ENCODE measurements at regions not wholly inside any gene's neighbourhood (a gene's known extent, or its start where the extent isn't known, plus 50 kb on each side); places are given as distances from the start of the nearest gene placed in this dataset.

DNA sequence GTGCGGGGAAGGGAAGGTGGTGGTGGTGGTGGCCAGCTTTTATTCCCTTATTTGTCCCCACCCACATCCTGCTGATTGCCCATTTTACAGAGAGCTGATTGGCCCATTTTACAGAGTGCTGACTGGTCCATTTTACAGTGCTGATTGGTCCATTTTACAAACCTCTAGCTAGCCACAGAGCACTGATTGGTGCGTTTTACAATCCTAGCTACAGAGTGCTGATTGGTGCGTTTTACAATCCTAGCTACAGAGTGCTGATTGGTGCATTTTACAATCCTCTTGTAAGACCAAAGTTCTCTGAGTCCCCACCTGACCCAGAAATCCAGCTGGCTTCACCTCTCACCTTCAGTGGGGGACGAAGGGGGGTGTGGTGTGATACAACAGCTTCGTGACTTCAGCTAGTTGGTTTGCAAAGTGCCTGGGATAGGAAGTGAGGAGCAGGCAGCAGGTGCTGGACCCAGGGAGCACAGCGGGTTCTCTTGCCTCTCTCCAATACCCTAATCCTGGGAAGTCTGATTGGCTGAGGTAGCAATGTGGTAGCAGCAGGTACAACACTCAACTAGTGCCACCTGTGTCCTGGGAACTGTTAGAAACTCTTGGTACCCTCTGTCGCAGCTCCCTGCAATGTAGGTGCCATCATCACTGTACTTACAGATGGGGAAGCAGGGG, 92.1 kb downstream of the BARX1 start:
- ChIA-PET CTCF (no interaction called here), POLR2A (ENCODE audit: low non-redundant PET) (no interaction called here)
- Histone ChIP-seq H3K9me3 (ENCODE audit: low read depth, low read length, poor library complexity, severe bottlenecking) (no peaks in the 10 kb centered on the region), H3K36me3 (ENCODE audit: insufficient read depth, low read length, poor library complexity, severe bottlenecking) (no peaks in the 10 kb centered on the region), H3K4me1 (ENCODE audit: insufficient read depth, low read length, poor library complexity, severe bottlenecking) (no peaks in the 10 kb centered on the region), H3K27me3 (replicated peaks; ENCODE audit: insufficient read depth, low read depth, low read length, poor library complexity) (peaks cover 12% of the 10 kb centered on the region), H3K4me3 (ENCODE audit: low read depth, low read length, poor library complexity, severe bottlenecking) (no peak overlapping the region), H3K27ac (ENCODE audit: low read depth, low read length, poor library complexity, severe bottlenecking) (no peak overlapping the region)
- no TSS peak for BruUV-seq (replicated peaks)
- DNase-seq (ENCODE audit: low spot score): no peak
- no peak for TF ChIP-seq EZH2 (IDR thresholded peaks at IDR 0.05; ENCODE audit: borderline replicate concordance, low read depth, low read length, poor library complexity, severe bottlenecking)
- TF ChIP-seq, protein P1, sequence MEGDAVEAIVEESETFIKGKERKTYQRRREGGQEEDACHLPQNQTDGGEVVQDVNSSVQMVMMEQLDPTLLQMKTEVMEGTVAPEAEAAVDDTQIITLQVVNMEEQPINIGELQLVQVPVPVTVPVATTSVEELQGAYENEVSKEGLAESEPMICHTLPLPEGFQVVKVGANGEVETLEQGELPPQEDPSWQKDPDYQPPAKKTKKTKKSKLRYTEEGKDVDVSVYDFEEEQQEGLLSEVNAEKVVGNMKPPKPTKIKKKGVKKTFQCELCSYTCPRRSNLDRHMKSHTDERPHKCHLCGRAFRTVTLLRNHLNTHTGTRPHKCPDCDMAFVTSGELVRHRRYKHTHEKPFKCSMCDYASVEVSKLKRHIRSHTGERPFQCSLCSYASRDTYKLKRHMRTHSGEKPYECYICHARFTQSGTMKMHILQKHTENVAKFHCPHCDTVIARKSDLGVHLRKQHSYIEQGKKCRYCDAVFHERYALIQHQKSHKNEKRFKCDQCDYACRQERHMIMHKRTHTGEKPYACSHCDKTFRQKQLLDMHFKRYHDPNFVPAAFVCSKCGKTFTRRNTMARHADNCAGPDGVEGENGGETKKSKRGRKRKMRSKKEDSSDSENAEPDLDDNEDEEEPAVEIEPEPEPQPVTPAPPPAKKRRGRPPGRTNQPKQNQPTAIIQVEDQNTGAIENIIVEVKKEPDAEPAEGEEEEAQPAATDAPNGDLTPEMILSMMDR (conservative IDR thresholded peaks at IDR 0.05; ENCODE audit: low read depth, low read length): no peak
- intact Hi-C loops (cut with micrococcal nuclease; ENCODE audit: unreplicated experiment): no loop called here

- intact Hi-C loops (cut with micrococcal nuclease; ENCODE audit: unreplicated experiment): no loop called here
- Histone ChIP-seq H3K27me3 (replicated peaks; ENCODE audit: insufficient read depth, low read depth, low read length, poor library complexity) (peaks cover 12% of the 10 kb centered on the region), H3K4me1 (ENCODE audit: insufficient read depth, low read length, poor library complexity, severe bottlenecking) (no peaks in the 10 kb centered on the region), H3K36me3 (ENCODE audit: insufficient read depth, low read length, poor library complexity, severe bottlenecking) (no peaks in the 10 kb centered on the region), H3K4me3 (ENCODE audit: low read depth, low read length, poor library complexity, severe bottlenecking) (no peak overlapping the region), H3K27ac (ENCODE audit: low read depth, low read length, poor library complexity, severe bottlenecking) (no peak overlapping the region), H3K9me3 (ENCODE audit: low read depth, low read length, poor library complexity, severe bottlenecking) (no peaks in the 10 kb centered on the region)
- CTCF ChIA-PET: no interaction called here
- TF ChIP-seq, protein P1 (conservative IDR thresholded peaks at IDR 0.05; ENCODE audit: low read depth, low read length): no peak
- TF ChIP-seq EZH2 (IDR thresholded peaks at IDR 0.05; ENCODE audit: borderline replicate concordance, low read depth, low read length, poor library complexity, severe bottlenecking): no peak
- no peak for DNase-seq (ENCODE audit: low spot score)
- BruUV-seq (replicated peaks): no TSS peak
- POLR2A ChIA-PET (ENCODE audit: low non-redundant PET): no interaction called here
Measured at GRCh38 chr9:93861736-93862358, 93.3 kb downstream of the BARX1 start.

- H3K36me3 ChIP-seq (ENCODE audit: insufficient read depth, low read length, poor library complexity, severe bottlenecking): no peaks in the 10 kb centered on the region
- no peaks in the 10 kb centered on the region for H3K9me3 ChIP-seq (ENCODE audit: low read depth, low read length, poor library complexity, severe bottlenecking)
- no TSS peak for BruUV-seq (replicated peaks)
- ChIA-PET POLR2A (ENCODE audit: low non-redundant PET) (no interaction called here), CTCF (no interaction called here)
- H3K27me3 ChIP-seq (replicated peaks; ENCODE audit: insufficient read depth, low read depth, low read length, poor library complexity): peaks cover 12% of the 10 kb centered on the region
- no peak for TF ChIP-seq EZH2 (IDR thresholded peaks at IDR 0.05; ENCODE audit: borderline replicate concordance, low read depth, low read length, poor library complexity, severe bottlenecking)
- TF ChIP-seq, protein P1 (conservative IDR thresholded peaks at IDR 0.05; ENCODE audit: low read depth, low read length): no peak
- H3K4me1 ChIP-seq (ENCODE audit: insufficient read depth, low read length, poor library complexity, severe bottlenecking): no peaks in the 10 kb centered on the region
- no peak for DNase-seq (ENCODE audit: low spot score)
- intact Hi-C loops (cut with micrococcal nuclease; ENCODE audit: unreplicated experiment): no loop called here
- no peak overlapping the region for H3K27ac ChIP-seq (ENCODE audit: low read depth, low read length, poor library complexity, severe bottlenecking)
- H3K4me3 ChIP-seq (ENCODE audit: low read depth, low read length, poor library complexity, severe bottlenecking): no peak overlapping the region
Measured at GRCh38 chr9:93860694-93861658, 94.2 kb downstream of the BARX1 start.

Measured in A673 (cell line).